Muscle of leg (tissue), 3 donors: ENCODE measurements at regions not wholly inside any gene's neighbourhood (a gene's known extent, or its start where the extent isn't known, plus 50 kb on each side); places are given as distances from the start of the nearest gene placed in this dataset.
"Not testable (repeated sequence)": the region's sequence is repeated elsewhere in the genome, so short reads cannot be mapped to it uniquely, and the experiment has no call there.

Experiments
- DNase-seq: peaks from one replicate; pipeline ENCODE4 v3.0.0; 2013
- H3K27ac ChIP-seq: one replicate; pipeline ENCODE4 v1.5.1; 2013; ENCODE audit warnings: mild to moderate bottlenecking, low read length, control low read depth
- H3K27me3 ChIP-seq: one replicate; pipeline ENCODE4 v1.6.1; 2013; ENCODE audit warnings: low read length; ENCODE audit not compliant: control insufficient read depth, insufficient read depth
- H3K36me3 ChIP-seq: one replicate; pipeline ENCODE4 v1.6.1; 2013; ENCODE audit warnings: low read length; ENCODE audit not compliant: control insufficient read depth, insufficient read depth
- H3K4me1 ChIP-seq: one replicate; pipeline ENCODE4 v1.6.1; 2013; ENCODE audit warnings: low read length; ENCODE audit not compliant: control insufficient read depth, insufficient read depth
- H3K4me3 ChIP-seq: one replicate; pipeline ENCODE4 v1.5.1; 2013; ENCODE audit warnings: low read length, control low read depth
- H3K9me3 ChIP-seq: replicated peaks from 2 replicates; pipeline ENCODE4 v1.6.1; 2013; ENCODE audit warnings: low read depth, low read length; ENCODE audit not compliant: control insufficient read depth
- WGBS: methylation state at CpG from one replicate; pipeline ENCODE4 v1.1.5; 2013; ENCODE audit warnings: missing lambda C conversion rate; ENCODE audit not compliant: insufficient coverage; 5-methylcytosine and 5-hydroxymethylcytosine counted together

- Histone ChIP-seq H3K27ac (no peak overlapping the region), H3K4me3 (no peak overlapping the region), H3K36me3 (no peaks in the 10 kb centered on the region), H3K27me3 (no peaks in the 10 kb centered on the region), H3K4me1 (no peaks in the 10 kb centered on the region), H3K9me3 (no peaks in the 10 kb centered on the region)
- DNase-seq: no peak
- WGBS: no CpG with 5 or more reads among the region's 5 CpGs
These were observed 371.8 kb downstream of the IL20RB start for GRCh38 chr3:137329594-137329993.

GRCh38 chr3:137330246-137330645, 372.5 kb downstream of the IL20RB start:
- Histone ChIP-seq H3K9me3 (no peaks in the 10 kb centered on the region), H3K27me3 (no peaks in the 10 kb centered on the region), H3K4me3 (no peak overlapping the region), H3K36me3 (no peaks in the 10 kb centered on the region), H3K27ac (no peak overlapping the region), H3K4me1 (no peaks in the 10 kb centered on the region)
- WGBS: no CpG with 5 or more reads among the region's 3 CpGs
- DNase-seq: no peak

- H3K27ac ChIP-seq: no peak overlapping the region
- H3K4me1 ChIP-seq: no peaks in the 10 kb centered on the region
- H3K36me3 ChIP-seq: no peaks in the 10 kb centered on the region
- H3K4me3 ChIP-seq: no peak overlapping the region
- H3K9me3 ChIP-seq: no peaks in the 10 kb centered on the region
- WGBS: no CpG with 5 or more reads among the region's 2 CpGs
- DNase-seq: no peak
- no peaks in the 10 kb centered on the region for H3K27me3 ChIP-seq
These were observed 374.5 kb downstream of the IL20RB start for GRCh38 chr3:137332297-137332696.

- WGBS: 10% methylated on average over 5 of the region's 7 CpGs
- no peak overlapping the region for H3K4me3 ChIP-seq
- H3K27me3 ChIP-seq: no peaks in the 10 kb centered on the region
- no peak for DNase-seq
- H3K36me3 ChIP-seq: no peaks in the 10 kb centered on the region
- no peaks in the 10 kb centered on the region for H3K4me1 ChIP-seq
- H3K27ac ChIP-seq: no peak overlapping the region
- H3K9me3 ChIP-seq: peaks cover 2% of the 10 kb centered on the region
These were observed 377.7 kb downstream of the IL20RB start for GRCh38 chr3:137335478-137335877.

- not testable (repeated sequence) for H3K9me3 ChIP-seq, DNase-seq, H3K36me3 ChIP-seq, H3K4me1 ChIP-seq, H3K27me3 ChIP-seq, H3K27ac ChIP-seq, H3K4me3 ChIP-seq
- 81% methylated on average over 5 of the region's 5 CpGs for WGBS
These were observed 380.6 kb downstream of the IL20RB start for GRCh38 chr3:137338400-137338799.

GRCh38 chr3:137343283-137343682, 385.5 kb downstream of the IL20RB start:
- Histone ChIP-seq H3K27me3 (no peaks in the 10 kb centered on the region), H3K36me3 (no peaks in the 10 kb centered on the region), H3K4me3 (no peak overlapping the region), H3K27ac (no peak overlapping the region), H3K4me1 (no peaks in the 10 kb centered on the region), H3K9me3 (peaks cover 2% of the 10 kb centered on the region)
- no CpG with 5 or more reads among the region's 4 CpGs for WGBS
- DNase-seq: no peak

GRCh38 chr3:137347132-137347531, 389.3 kb downstream of the IL20RB start:
- WGBS: 63% methylated on average over 1 of the region's 2 CpGs
- no peak overlapping the region for H3K27ac ChIP-seq
- H3K4me1 ChIP-seq: no peaks in the 10 kb centered on the region
- H3K4me3 ChIP-seq: no peak overlapping the region
- DNase-seq: no peak
- H3K36me3 ChIP-seq: no peaks in the 10 kb centered on the region
- no peaks in the 10 kb centered on the region for H3K27me3 ChIP-seq
- no peaks in the 10 kb centered on the region for H3K9me3 ChIP-seq

GRCh38 chr3:137347817-137348368, 390.1 kb downstream of the IL20RB start:
- WGBS: no CpG with 5 or more reads among the region's 1 CpG
- H3K36me3 ChIP-seq: no peaks in the 10 kb centered on the region
- H3K9me3 ChIP-seq: no peaks in the 10 kb centered on the region
- DNase-seq: no peak
- no peak overlapping the region for H3K27ac ChIP-seq
- H3K4me3 ChIP-seq: no peak overlapping the region
- no peaks in the 10 kb centered on the region for H3K27me3 ChIP-seq
- H3K4me1 ChIP-seq: no peaks in the 10 kb centered on the region

GRCh38 chr3:137348936-137349335, 391.2 kb downstream of the IL20RB start:
- no peaks in the 10 kb centered on the region for H3K4me1 ChIP-seq
- 33% methylated on average over 5 of the region's 7 CpGs for WGBS
- H3K27ac ChIP-seq: no peak overlapping the region
- no peak overlapping the region for H3K4me3 ChIP-seq
- DNase-seq: peak; percentile 22
- H3K9me3 ChIP-seq: no peaks in the 10 kb centered on the region
- no peaks in the 10 kb centered on the region for H3K27me3 ChIP-seq
- H3K36me3 ChIP-seq: no peaks in the 10 kb centered on the region

- H3K36me3 ChIP-seq: no peaks in the 10 kb centered on the region
- no CpG with 5 or more reads among the region's 8 CpGs for WGBS
- H3K27ac ChIP-seq: no peak overlapping the region
- H3K9me3 ChIP-seq: no peaks in the 10 kb centered on the region
- no peaks in the 10 kb centered on the region for H3K4me1 ChIP-seq
- DNase-seq: no peak
- H3K4me3 ChIP-seq: no peak overlapping the region
- no peaks in the 10 kb centered on the region for H3K27me3 ChIP-seq
These were observed 392.0 kb downstream of the IL20RB start for GRCh38 chr3:137349557-137350348.
